B cell (primary cell): ENCODE measurements at regions not wholly inside any gene's neighbourhood (a gene's known extent, or its start where the extent isn't known, plus 50 kb on each side); places are given as distances from the start of the nearest gene placed in this dataset.

Experiments used
- ATAC-seq: fragments of 200-7000 bp; cut with Tn5 transposase; one replicate; pipeline ENCODE4 v1.10.0; 2021; ENCODE audit warnings: low read depth, mild to moderate bottlenecking, moderate number of reproducible peaks, moderate library complexity
- CTCF ChIA-PET: fragments of 350-600 bp; sonication (Branson Sonifier 250); formaldehyde crosslinking; loops from one replicate; lab custom pipeline; 2021; ENCODE audit warnings: antibody characterized with exemption, inconsistent platforms; lab: Charles Lee
- POLR2A ChIA-PET: fragments of 350-600 bp; sonication (Branson Sonifier 250); formaldehyde crosslinking; loops from one replicate; lab custom pipeline; 2021; ENCODE audit warnings: antibody characterized with exemption; lab: Charles Lee
- DNase-seq: peaks from one replicate; pipeline ENCODE4 v3.0.0; 2013
- H2AFZ ChIP-seq: 2 replicates; pipeline ENCODE4 v1.6.1; 2012; ENCODE audit warnings: mild to moderate bottlenecking, low read depth, low read length; ENCODE audit not compliant: insufficient read depth, poor library complexity, severe bottlenecking
- H3K27ac ChIP-seq, 2 donors: 1 replicate in 1 of 2; 2 replicates in 1 of 2; pipeline ENCODE4 v1.5.1; 2012 to 2013; ENCODE audit warnings: low read length in 2 of 2, mild to moderate bottlenecking in 2 of 2, moderate library complexity in 1 of 2
- H3K27me3 ChIP-seq, 4 experiments: fragments of 200-600 bp in 1 of 4; sonication (generic) in 1 of 4; replicated peaks in 1 of 4; 1 replicate in 2 of 4; 2 replicates in 2 of 4; pipeline versions ENCODE4 v1.6.1 to v1.7.0; 2013 to 2016; ENCODE audit warnings: low read length in 3 of 4, mild to moderate bottlenecking in 2 of 4, mixed read lengths in 1 of 4, moderate library complexity in 1 of 4; ENCODE audit not compliant: insufficient read depth in 4 of 4, control insufficient read depth in 3 of 4; ENCODE audit errors: control extremely low read depth in 1 of 4
- H3K36me3 ChIP-seq, 2 experiments: replicated peaks in 1 of 2; 1 replicate in 1 of 2; 2 replicates in 1 of 2; pipeline versions ENCODE4 v1.6.1 to v1.7.1; 2013; ENCODE audit warnings: low read length in 1 of 2; ENCODE audit not compliant: insufficient read depth in 2 of 2, control insufficient read depth in 1 of 2; ENCODE audit errors: control extremely low read depth in 1 of 2, extremely low read depth in 1 of 2
- H3K4me1 ChIP-seq, 2 donors: fragments of 200-600 bp in 1 of 2; sonication (generic) in 1 of 2; 1 replicate in 1 of 2; 2 replicates in 1 of 2; pipeline versions ENCODE4 v1.5.1 to v1.6.1; 2013 to 2017; ENCODE audit warnings: low read length in 2 of 2; ENCODE audit not compliant: control insufficient read depth in 2 of 2, insufficient read depth in 2 of 2
- H3K4me2 ChIP-seq: replicated peaks from 2 replicates; pipeline ENCODE3; 2012; ENCODE audit warnings: mild to moderate bottlenecking, low read depth, low read length; ENCODE audit not compliant: poor library complexity, severe bottlenecking
- H3K4me3 ChIP-seq, 5 experiments: fragments of 200-600 bp in 1 of 5; sonication (generic) in 1 of 5; 1 replicate in 3 of 5; 2 replicates in 2 of 5; pipeline versions ENCODE4 v1.5.1 to v1.7.0; 2011 to 2016; ENCODE audit warnings: low read length in 4 of 5, mild to moderate bottlenecking in 4 of 5, low read depth in 2 of 5, control low read depth in 1 of 5, moderate library complexity in 1 of 5; ENCODE audit not compliant: insufficient read depth in 1 of 5; ENCODE audit errors: control extremely low read depth in 1 of 5, extremely low read depth in 1 of 5
- H3K79me2 ChIP-seq: fragments of 200-600 bp; sonication (generic); one replicate; pipeline ENCODE4 v1.6.0; 2016; ENCODE audit warnings: low read length; ENCODE audit not compliant: control insufficient read depth, insufficient read depth
- H3K9ac ChIP-seq: fragments of 200-600 bp; sonication (generic); 2 replicates; pipeline ENCODE4 v1.6.1; 2017; ENCODE audit warnings: mild to moderate bottlenecking, low read length, moderate library complexity
- H3K9me3 ChIP-seq, 3 donors: one replicate each; pipeline versions ENCODE4 v1.6.1 to v1.7.1; 2013; ENCODE audit warnings: low read length in 2 of 3; ENCODE audit not compliant: control insufficient read depth in 2 of 3, insufficient read depth in 1 of 3; ENCODE audit errors: control extremely low read depth in 1 of 3
- H4K20me1 ChIP-seq: 2 replicates; pipeline ENCODE4 v1.6.0; 2012; ENCODE audit warnings: mild to moderate bottlenecking, low read length; ENCODE audit not compliant: insufficient read depth, control insufficient read depth, poor library complexity, severe bottlenecking
- H3K27ac Mint-ChIP-seq: one replicate; pipeline ENCODE4 v1.8.0; 2021; ENCODE audit warnings: mixed read lengths
- H3K27me3 Mint-ChIP-seq: one replicate; pipeline ENCODE4 v1.8.0; 2021; ENCODE audit warnings: mixed read lengths
- H3K4me1 Mint-ChIP-seq: one replicate; pipeline ENCODE4 v1.8.0; 2021; ENCODE audit warnings: mixed read lengths
- H3K4me3 Mint-ChIP-seq: one replicate; pipeline ENCODE4 v1.8.0; 2021; ENCODE audit warnings: mixed read lengths
- H3K9me3 Mint-ChIP-seq: one replicate; pipeline ENCODE4 v1.8.0; 2022; ENCODE audit warnings: mixed read lengths; ENCODE audit not compliant: insufficient read depth
- CTCF ChIP-seq: fragments of 200-600 bp; IDR thresholded peaks from one replicate; pipeline ENCODE4 v1.8.0; 2022; ENCODE audit warnings: antibody characterized with exemption, mild to moderate bottlenecking
- EZH2 ChIP-seq: IDR thresholded peaks from 2 replicates; pipeline ENCODE4 v1.6.1; 2012; ENCODE audit warnings: borderline replicate concordance, low read depth, mild to moderate bottlenecking, moderate library complexity, low read length; ENCODE audit not compliant: insufficient read depth, poor library complexity, severe bottlenecking
- WGBS: methylation state at CpG from one replicate; pipeline ENCODE4 v1.1.5; 2013; ENCODE audit warnings: missing lambda C conversion rate; ENCODE audit not compliant: insufficient coverage; 5-methylcytosine and 5-hydroxymethylcytosine counted together
- intact Hi-C: fragments of 100-400 bp; cut with micrococcal nuclease; formaldehyde crosslinking; loops from one replicate; pipeline ENCODE4 v1.10.0; 2022

- POLR2A ChIA-PET, result no interaction called here
- ATAC-seq, result no peak
- H3K9me3 ChIP-seq, result no peaks in the 10 kb centered on the region
Observed at GRCh38 chr4:29390921-29391320, 1329.2 kb upstream of the PCDH7 start.

GRCh38 chr4:29405116-29405515 lies 1315.1 kb upstream of the PCDH7 start:
- peaks cover 5% of the 10 kb centered on the region for H3K9me3 Mint-ChIP-seq
- no peak overlapping the region for H3K4me3 Mint-ChIP-seq
- no peaks in the 10 kb centered on the region for H3K27me3 Mint-ChIP-seq
- no peak for ATAC-seq
- H3K9ac ChIP-seq, result no peak overlapping the region
- no peak for DNase-seq
- H4K20me1 ChIP-seq, result no peaks in the 10 kb centered on the region
- no peak overlapping the region for H3K27ac ChIP-seq
- H3K4me3 ChIP-seq, result no peak overlapping the region
- POLR2A ChIA-PET, result no interaction called here
- no peak overlapping the region for H3K4me2 ChIP-seq
- H3K27me3 ChIP-seq, result no peaks in the 10 kb centered on the region
- H3K79me2 ChIP-seq, result no peaks in the 10 kb centered on the region
- no peak overlapping the region for H3K27ac Mint-ChIP-seq
- no peaks in the 10 kb centered on the region for H3K4me1 Mint-ChIP-seq
- H3K9me3 ChIP-seq, result peaks cover 0 to 3% (median 0%) of the 10 kb centered on the region in 3 donors
- no peak overlapping the region for H2AFZ ChIP-seq
- H3K4me1 ChIP-seq, result no peaks in the 10 kb centered on the region
- WGBS, result no CpG with 5 or more reads among the region's 3 CpGs
- CTCF ChIA-PET, result no interaction called here
- intact Hi-C loops, result no loop called here
- TF ChIP-seq CTCF (no peak), EZH2 (no peak)
- H3K36me3 ChIP-seq, result no peaks in the 10 kb centered on the region

More at GRCh38 chr4:29390921-29391320, 1329.2 kb upstream of the PCDH7 start:
- Histone ChIP-seq H3K36me3 (no peaks in the 10 kb centered on the region), H3K4me2 (no peak overlapping the region), H3K27ac (no peak overlapping the region), H4K20me1 (no peaks in the 10 kb centered on the region), H3K4me3 (no peak overlapping the region), H2AFZ (no peak overlapping the region), H3K79me2 (no peaks in the 10 kb centered on the region), H3K9ac (no peak overlapping the region), H3K27me3 (no peaks in the 10 kb centered on the region), H3K4me1 (no peaks in the 10 kb centered on the region)
- H3K27me3 Mint-ChIP-seq, result no peaks in the 10 kb centered on the region
- H3K4me3 Mint-ChIP-seq, result no peak overlapping the region
- H3K27ac Mint-ChIP-seq, result no peak overlapping the region
- H3K4me1 Mint-ChIP-seq, result no peaks in the 10 kb centered on the region
- DNase-seq, result no peak
- intact Hi-C loops, result no loop called here
- no peak for TF ChIP-seq EZH2
- TF ChIP-seq CTCF, result no peak
- CTCF ChIA-PET, result no interaction called here
- H3K9me3 Mint-ChIP-seq, result peaks cover 10% of the 10 kb centered on the region
- WGBS, result no CpG with 5 or more reads among the region's 1 CpG
